Activated T-helper 9 cell treated with anti-CD3 and anti-CD28 coated beads, Interleukin-2, amount 50 U/mL, for 16 hours (primary cell): ENCODE measurements at regions not wholly inside any gene's neighbourhood (a gene's known extent, or its start where the extent isn't known, plus 50 kb on each side); places are given as distances from the start of the nearest gene placed in this dataset.
"Not testable (repeated sequence)": the region's sequence is repeated elsewhere in the genome, so short reads cannot be mapped to it uniquely, and the experiment has no call there.

Experiments
- DNase-seq: peaks from one replicate; pipeline ENCODE4 v3.0.0-alpha.2; 2020; ENCODE audit warnings: low read depth

GRCh38 chr2:133985563-133985962 lies 268.3 kb upstream of the MGAT5 start:
- no peak for DNase-seq

DNA sequence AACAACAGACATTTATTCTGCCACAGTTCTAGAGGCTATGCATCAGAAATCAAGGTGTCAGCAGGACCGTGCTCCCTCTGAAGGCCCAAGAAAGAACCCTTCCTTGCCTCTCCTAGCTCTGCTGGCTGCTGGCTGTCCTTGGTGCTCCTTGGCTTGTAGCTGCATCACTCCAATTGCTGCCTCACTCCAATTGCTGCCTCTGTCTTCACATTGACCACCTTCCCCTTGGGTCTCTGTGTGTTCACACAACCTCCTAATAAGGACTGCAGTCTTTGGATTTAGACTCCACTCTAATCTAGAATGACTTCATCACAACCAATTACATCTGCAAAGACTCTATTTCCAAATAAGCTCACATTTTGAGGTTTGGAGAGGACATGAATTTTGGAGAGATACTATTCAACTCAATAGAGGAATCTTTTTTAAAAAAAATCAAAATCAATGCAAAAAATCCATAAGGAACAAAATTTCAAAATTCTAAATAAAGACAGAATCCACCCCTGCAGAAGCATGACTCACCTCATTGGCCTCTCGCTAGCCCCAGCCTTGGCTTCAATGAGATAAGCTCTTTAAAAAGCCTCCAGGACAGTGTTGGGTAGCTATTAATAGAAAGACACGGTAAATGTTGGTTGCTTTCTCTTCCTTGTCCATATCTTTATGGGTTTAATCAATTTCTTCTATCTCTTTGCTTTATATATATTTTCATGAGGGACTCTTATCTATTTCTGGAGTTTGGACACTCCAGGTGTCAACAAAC lies 267.6 kb upstream of the MGAT5 start:
- DNase-seq, result no peak

DNA sequence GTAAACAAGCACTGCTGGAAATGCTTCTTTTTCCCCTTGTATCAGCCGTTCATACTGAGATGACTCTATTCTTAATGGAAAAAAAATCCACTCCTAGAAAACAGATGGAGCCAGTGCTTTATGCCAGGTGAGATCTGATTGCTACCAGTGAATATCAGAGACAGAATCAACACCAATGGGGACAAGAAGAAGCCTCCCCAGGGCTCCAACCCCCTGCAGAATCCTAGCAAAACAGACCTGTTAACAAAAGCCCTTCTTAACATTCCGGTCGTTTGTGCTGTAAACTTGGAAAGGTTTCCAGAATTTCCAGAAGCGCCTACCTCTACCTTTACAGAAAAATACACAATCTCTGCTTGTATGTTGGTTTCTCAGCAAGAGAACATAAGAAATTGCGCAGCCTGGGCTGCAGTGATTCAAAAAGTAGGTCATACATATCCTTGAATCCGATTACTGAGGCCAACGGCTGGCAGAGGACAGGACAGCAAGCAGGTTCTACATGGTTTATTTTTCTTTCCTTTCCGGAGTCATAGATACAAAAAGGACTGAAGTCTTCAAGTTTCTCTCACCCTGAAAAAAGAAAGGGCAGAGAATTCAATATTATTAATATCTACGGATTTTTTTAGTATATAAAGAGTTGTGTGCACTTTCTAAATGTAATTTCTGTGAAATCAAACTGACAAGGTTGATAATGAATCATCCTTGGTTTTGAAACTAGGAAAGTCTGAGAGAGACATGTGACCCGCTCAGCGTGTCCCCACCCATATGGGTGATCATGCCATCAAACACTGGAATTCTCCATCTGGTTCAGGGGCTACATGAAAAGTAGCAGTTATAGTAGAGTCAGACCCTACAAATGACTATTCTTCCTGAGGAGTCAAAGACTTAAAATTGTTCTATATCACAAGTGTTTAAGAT lies 266.7 kb upstream of the MGAT5 start:
- DNase-seq, result no peak

DNA sequence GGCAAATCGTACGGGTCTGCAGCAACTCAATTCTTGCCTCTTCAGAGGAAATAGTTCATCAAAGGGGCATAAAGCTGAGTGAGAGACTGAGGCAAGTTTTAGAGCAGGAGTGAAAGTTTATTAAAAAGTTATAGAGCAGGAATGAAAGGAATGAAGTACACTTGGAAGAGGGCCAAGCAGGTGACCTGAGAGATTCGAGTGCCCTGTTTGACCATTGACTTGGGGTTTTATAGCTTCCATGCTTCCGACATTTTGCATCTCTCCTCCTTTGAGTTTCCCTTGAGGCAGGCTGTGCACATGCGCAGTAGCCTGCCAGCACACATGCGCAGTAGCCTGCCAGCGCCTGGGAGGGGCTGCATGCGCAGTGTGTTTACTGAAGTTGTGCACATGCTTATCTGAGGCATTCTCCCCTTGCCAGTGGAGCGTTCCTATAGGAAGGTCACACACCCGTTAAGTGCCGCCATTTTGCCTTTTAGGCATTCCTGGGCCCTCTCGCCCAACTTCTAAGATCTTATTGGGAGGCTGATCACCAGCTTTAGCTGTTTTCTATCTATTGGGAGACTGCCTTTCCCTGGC lies 265.5 kb upstream of the MGAT5 start:
- DNase-seq, result no peak

GRCh38 chr2:133991606-133992168 lies 262.2 kb upstream of the MGAT5 start:
- DNase-seq, result no peak

GRCh38 chr2:133992454-133992853 lies 261.4 kb upstream of the MGAT5 start:
- no peak for DNase-seq

DNA sequence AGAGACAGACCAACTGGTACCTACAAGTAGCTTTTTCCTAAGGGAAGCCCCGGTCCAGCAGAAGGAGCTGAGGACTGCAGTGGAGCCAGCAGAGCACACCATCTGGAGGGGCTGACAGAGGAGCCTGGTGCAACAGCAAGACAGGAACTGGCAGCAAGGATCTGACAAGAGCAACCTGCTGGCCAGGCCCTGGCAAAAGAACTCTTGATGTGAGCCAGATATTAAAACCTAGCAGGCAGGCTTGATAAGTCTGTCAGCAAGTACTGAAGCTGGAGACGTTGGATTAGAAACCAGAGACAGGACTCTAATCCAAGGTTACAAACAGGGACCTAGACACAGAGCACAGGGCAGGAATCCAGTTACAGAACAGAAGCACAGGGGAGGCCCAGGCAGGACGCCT lies 260.7 kb upstream of the MGAT5 start:
- DNase-seq, result no peak

DNA sequence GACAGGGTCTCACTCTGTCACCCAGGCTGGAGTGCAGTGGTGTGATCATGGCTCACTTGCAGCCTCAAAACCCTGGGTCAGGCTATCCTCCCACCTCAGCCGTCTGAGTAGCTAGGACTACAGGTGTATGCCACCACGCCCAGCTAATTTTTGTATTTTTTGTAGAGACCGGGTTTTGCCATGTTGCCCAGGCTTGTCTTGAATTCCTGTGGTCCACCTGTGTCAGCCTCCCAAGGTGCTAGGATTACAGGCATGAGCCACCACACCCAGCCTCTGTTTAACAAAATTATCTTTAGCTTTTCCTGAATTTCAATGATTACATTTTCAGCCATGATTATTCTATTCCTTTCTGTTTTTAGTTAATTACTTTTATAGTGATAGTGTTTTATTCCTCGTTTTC lies 255.1 kb upstream of the MGAT5 start:
- DNase-seq, result not testable (repeated sequence)

GRCh38 chr2:134002391-134002790 lies 251.5 kb upstream of the MGAT5 start:
- DNase-seq, result no peak

- no peak for DNase-seq
Observed at GRCh38 chr2:134002921-134003320, 251.0 kb upstream of the MGAT5 start.

DNA sequence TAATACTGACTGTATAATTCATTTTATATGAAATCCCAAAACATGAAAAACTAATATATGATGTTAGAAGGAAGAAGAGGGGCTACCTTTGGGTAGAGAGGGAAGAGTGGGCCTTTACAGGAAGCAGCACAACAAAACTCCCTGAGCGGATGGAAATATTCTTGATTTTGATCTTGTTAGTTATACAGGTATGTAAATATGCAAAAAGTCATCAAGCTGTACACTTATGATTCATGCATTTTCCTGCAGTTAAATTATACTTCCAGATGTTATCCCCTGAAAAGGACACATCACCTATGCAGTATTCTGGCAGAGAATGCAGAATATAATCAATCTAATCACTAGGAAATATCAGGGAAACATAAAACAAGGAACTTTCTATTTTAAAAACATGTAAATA lies 249.4 kb upstream of the MGAT5 start:
- no peak for DNase-seq

GRCh38 chr2:134008837-134009236 lies 245.0 kb upstream of the MGAT5 start:
- DNase-seq, result no peak

GRCh38 chr2:134009440-134009839 lies 244.4 kb upstream of the MGAT5 start:
- DNase-seq, result no peak

- not testable (repeated sequence) for DNase-seq
Observed at GRCh38 chr2:134009906-134010305, 244.0 kb upstream of the MGAT5 start.

DNA sequence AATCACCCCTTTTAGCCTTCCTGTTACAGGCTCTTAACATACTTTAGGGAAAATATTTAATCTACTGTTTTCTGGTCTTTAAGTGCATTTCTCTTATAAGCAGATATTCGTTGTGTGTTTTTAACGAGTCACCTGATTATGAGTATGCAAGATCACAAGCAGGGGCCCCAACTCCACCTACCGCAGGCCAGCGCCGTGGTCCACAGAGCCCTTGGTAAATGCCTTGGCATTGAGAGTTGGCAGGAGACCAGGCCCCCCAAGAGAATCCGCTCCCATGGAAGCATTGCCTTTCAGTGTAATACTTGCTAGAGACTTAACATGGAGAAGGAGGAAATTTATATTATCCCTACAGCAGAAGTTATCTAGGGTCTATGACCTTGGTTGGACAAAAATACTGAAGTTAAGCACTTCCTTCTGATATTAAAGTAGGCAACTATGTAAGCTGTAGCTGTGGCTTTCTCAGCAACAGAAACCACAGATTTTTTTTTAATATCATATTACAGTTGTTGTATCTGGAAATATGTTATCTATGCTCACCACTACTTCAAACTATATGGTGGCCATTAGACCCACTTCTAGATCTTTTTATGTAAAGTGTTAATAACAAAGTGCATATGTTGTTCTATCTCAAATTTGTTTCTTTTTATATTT lies 241.8 kb upstream of the MGAT5 start:
- no peak for DNase-seq

- DNase-seq, result no peak
Observed at GRCh38 chr2:134014196-134014960, 239.5 kb upstream of the MGAT5 start.

DNA sequence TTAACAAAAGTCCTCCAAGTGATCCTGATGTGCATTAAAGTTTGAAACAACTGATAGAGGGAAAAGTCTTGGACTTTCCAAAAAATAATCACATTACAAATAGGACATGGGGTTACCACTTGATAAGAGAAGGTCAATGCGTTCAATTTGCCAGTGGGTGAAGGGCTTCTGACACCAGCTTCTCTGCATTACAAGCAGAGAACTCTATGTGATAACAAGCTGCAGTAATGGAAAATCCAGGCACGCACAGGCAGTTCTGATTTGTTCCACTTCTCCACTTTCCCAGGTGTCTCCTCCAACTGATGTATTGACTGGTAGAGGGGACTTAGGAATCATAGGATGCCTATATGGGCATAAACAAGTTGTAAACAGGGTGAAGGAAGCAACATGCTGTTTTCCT lies 234.0 kb upstream of the MGAT5 start:
- DNase-seq, result no peak

- DNase-seq, result no peak
Observed at GRCh38 chr2:134020608-134021007, 233.3 kb upstream of the MGAT5 start.

- DNase-seq, result no peak
Observed at GRCh38 chr2:134021830-134022524, 231.9 kb upstream of the MGAT5 start.

DNA sequence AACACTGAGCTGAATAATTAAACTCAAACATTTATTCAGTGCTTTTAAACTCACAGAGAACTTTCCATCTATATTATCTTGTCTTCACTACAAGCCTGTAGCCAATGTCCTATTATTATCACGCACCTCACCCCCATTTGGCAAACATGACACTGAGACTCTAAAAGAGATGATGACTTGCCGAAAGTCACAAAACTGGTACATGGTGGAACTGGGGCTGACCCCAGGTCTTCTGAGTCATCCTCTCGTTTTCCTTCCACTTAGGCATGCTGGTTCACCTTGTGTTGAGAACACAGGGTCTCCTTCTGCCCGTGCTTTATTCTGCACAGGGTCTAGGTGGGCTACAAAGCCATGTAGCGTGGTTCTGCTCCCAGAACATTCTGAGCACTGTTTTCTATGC lies 230.0 kb upstream of the MGAT5 start:
- DNase-seq, result no peak

DNA sequence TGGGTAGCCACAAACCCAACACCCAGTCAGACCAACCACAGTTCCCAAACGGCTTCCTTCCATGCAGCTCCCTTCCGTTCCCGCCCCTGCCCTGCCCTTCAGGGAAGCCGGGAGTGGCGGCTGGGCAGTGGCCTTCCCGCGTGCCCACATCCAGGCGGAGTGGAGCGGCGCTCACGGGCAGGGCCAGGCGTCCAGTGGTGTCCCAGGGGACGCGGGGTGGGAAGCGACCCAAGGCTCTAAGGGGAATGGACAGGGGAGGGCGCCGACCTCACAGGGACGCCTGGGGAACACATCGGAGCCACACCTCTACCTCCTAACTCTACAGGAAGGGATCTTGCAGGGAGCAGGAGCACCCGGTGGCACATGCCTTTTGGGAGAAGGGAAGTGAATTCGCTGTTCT lies 225.9 kb upstream of the MGAT5 start:
- DNase-seq, result no peak
